Tibial nerve (tissue), 4 donors: ENCODE measurements at regions not wholly inside any gene's neighbourhood (a gene's known extent, or its start where the extent isn't known, plus 50 kb on each side); places are given as distances from the start of the nearest gene placed in this dataset.

Experiments
- EP300 ChIP-seq, 2 donors: sonication (generic); formaldehyde crosslinking; IDR thresholded peaks; one replicate each; pipeline ENCODE4 v1.6.1; 2017; ENCODE audit warnings: antibody characterized with exemption in 2 of 2, mild to moderate bottlenecking in 1 of 2
- POLR2A ChIP-seq, 2 donors: fragments of 450-650 bp; IDR thresholded peaks; one replicate each; pipeline ENCODE4 v1.6.1; 2017; ENCODE audit warnings: antibody characterized with exemption in 2 of 2, mild to moderate bottlenecking in 2 of 2, moderate library complexity in 2 of 2
- TF ChIP-seq, protein P1 (sequence below), 5 experiments: fragments of 200-600 bp in 3 of 5; fragments of 450-650 bp in 2 of 5; sonication (generic) in 3 of 5; IDR thresholded peaks; one replicate each; pipeline ENCODE4 v1.5.1; 2016 to 2019; ENCODE audit warnings: antibody characterized with exemption in 5 of 5, mild to moderate bottlenecking in 3 of 5, moderate library complexity in 2 of 5

GRCh38 chr12:88424791-88425730, 155.2 kb downstream of the KITLG start:
- TF ChIP-seq POLR2A (IDR thresholded peaks at IDR 0.05), result no peak
- TF ChIP-seq, protein P1, sequence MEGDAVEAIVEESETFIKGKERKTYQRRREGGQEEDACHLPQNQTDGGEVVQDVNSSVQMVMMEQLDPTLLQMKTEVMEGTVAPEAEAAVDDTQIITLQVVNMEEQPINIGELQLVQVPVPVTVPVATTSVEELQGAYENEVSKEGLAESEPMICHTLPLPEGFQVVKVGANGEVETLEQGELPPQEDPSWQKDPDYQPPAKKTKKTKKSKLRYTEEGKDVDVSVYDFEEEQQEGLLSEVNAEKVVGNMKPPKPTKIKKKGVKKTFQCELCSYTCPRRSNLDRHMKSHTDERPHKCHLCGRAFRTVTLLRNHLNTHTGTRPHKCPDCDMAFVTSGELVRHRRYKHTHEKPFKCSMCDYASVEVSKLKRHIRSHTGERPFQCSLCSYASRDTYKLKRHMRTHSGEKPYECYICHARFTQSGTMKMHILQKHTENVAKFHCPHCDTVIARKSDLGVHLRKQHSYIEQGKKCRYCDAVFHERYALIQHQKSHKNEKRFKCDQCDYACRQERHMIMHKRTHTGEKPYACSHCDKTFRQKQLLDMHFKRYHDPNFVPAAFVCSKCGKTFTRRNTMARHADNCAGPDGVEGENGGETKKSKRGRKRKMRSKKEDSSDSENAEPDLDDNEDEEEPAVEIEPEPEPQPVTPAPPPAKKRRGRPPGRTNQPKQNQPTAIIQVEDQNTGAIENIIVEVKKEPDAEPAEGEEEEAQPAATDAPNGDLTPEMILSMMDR (IDR thresholded peaks at IDR 0.05), result no peak
- no peak for TF ChIP-seq EP300 (IDR thresholded peaks at IDR 0.05)
